ENCODE measurements at regions not wholly inside any gene's neighbourhood (a gene's known extent, or its start where the extent isn't known, plus 50 kb on each side); places are given as distances from the start of the nearest gene placed in this dataset.

DNA sequence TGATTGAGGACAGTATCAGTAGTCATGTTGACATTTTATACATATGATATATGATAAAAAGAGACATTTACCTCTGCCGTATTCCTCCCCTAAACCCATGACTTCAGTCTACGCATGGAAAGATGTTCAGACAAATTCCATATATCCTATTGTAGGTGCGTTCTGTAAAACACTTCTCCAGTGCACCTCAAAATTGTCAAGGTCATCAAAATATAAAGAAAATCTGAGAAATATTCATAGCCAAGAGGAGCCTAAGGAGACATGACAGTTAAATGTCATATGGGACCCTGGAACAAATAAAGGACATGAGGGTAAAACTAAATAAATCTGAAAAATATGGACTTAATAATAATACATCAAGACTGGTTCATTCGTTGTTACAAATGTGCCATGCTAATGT, 71.5 kb downstream of the CCER1 start:
- TF ChIP-seq POLR2AphosphoS5 (IDR thresholded peaks at IDR 0.05; ENCODE audit: borderline replicate concordance, low read depth, low read length) = no peak
- no peak for TF ChIP-seq EZH2 (IDR thresholded peaks at IDR 0.05)
